Gastrocnemius medialis (tissue), 4 donors: ENCODE measurements at regions not wholly inside any gene's neighbourhood (a gene's known extent, or its start where the extent isn't known, plus 50 kb on each side); places are given as distances from the start of the nearest gene placed in this dataset.

Experiments used
- ATAC-seq, 2 donors: fragments of 150-250 bp; one replicate each; pipeline ENCODE4 v1.9.1; 2016
- DNase-seq, 2 donors: peaks; one replicate each; pipeline ENCODE4 v3.0.0-alpha.2; 2019
- H3K27ac ChIP-seq, 4 donors: fragments of 200-600 bp; sonication (generic); 1 replicate in 1 of 4; 2 replicates in 3 of 4; pipeline ENCODE4 v1.5.1; 2016 to 2018; ENCODE audit warnings: mild to moderate bottlenecking in 2 of 4, moderate library complexity in 1 of 4
- H3K27me3 ChIP-seq, 3 donors: fragments of 200-600 bp; sonication (generic) in 2 of 3; 1 replicate in 1 of 3; 2 replicates in 2 of 3; pipeline versions ENCODE4 v1.5.1 to v1.6.0; 2016 to 2019; ENCODE audit warnings: mild to moderate bottlenecking in 1 of 3, moderate library complexity in 1 of 3
- H3K36me3 ChIP-seq, 2 donors: fragments of 200-600 bp; sonication (generic) in 1 of 2; one replicate each; pipeline ENCODE4 v1.5.1; 2017 to 2018
- H3K4me1 ChIP-seq, 2 donors: fragments of 200-600 bp; sonication (generic) in 1 of 2; one replicate each; pipeline ENCODE4 v1.5.1; 2016 to 2017; ENCODE audit warnings: mild to moderate bottlenecking in 2 of 2
- H3K4me3 ChIP-seq, 4 donors: fragments of 200-600 bp; sonication (generic) in 3 of 4; 1 replicate in 1 of 4; 2 replicates in 3 of 4; pipeline ENCODE4 v1.5.1; 2016 to 2019; ENCODE audit warnings: mild to moderate bottlenecking in 2 of 4
- H3K9me3 ChIP-seq, 3 donors: fragments of 200-600 bp; sonication (generic) in 2 of 3; 1 replicate in 1 of 3; 2 replicates in 2 of 3; pipeline ENCODE4 v1.5.1; 2016 to 2019
- CTCF ChIP-seq, 5 experiments: fragments of 450-650 bp in 3 of 5; fragments of 200-600 bp in 2 of 5; sonication (generic) in 2 of 5; IDR thresholded peaks in 4 of 5; conservative IDR thresholded peaks in 1 of 5; 1 replicate in 4 of 5; 2 replicates in 1 of 5; pipeline ENCODE4 v1.5.1; 2016 to 2019; ENCODE audit warnings: antibody characterized with exemption in 5 of 5, mild to moderate bottlenecking in 3 of 5, moderate library complexity in 3 of 5
- POLR2A ChIP-seq, 2 donors: fragments of 450-650 bp; IDR thresholded peaks; one replicate each; pipeline ENCODE4 v1.6.1; 2017; ENCODE audit warnings: antibody characterized with exemption in 2 of 2, mild to moderate bottlenecking in 2 of 2, moderate library complexity in 2 of 2
- in situ Hi-C, 4 donors: fragments of 200-750 bp; cut with MboI; loops; one replicate each; pipeline versions ENCODE4 v1.15.0 to v1.8.0; 2017; ENCODE audit warnings: low sequenced_read_pairs in 4 of 4
- intact Hi-C: fragments of 100-400 bp; cut with DNase I; formaldehyde crosslinking; loops from one replicate; pipeline ENCODE4 v1.15.1; 2023; ENCODE audit warnings: low total_unique reads

DNA sequence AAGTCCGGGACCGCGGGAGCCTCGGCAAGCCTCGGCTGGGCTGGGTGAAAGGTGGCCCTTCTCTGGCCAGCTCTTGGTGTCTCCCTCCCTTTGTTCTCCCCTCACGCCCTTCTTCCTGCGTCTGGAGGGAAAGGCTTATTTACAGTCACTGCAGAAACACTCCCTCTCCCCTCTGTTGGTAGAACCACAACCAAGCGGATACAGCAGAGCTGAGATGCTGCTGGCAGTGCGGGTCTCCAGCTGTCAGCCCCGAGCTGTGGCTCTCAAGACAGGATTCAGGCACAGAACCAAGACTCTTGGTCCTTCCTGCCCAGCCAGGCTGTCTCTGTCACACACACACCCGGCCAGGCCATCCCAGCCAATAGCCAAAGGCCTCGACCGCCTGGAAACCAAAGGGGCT lies 133.3 kb downstream of the ENGASE start:
- Histone ChIP-seq H3K4me3 (no peak overlapping the region), H3K27me3 (peaks cover 6 to 30% (median 28%) of the 10 kb centered on the region in 3 donors), H3K9me3 (no peaks in the 10 kb centered on the region), H3K27ac (no peak overlapping the region), H3K4me1 (no peaks in the 10 kb centered on the region), H3K36me3 (no peaks in the 10 kb centered on the region)
- intact Hi-C loops (no loop called here), in situ Hi-C loops (no loop called here)
- DNase-seq = no peak
- ATAC-seq = no peak
- TF ChIP-seq CTCF (IDR thresholded peaks at IDR 0.05 in 4 of 5, conservative IDR thresholded peaks at IDR 0.05 in 1 of 5) (no peak), POLR2A (IDR thresholded peaks at IDR 0.05) (no peak)

DNA sequence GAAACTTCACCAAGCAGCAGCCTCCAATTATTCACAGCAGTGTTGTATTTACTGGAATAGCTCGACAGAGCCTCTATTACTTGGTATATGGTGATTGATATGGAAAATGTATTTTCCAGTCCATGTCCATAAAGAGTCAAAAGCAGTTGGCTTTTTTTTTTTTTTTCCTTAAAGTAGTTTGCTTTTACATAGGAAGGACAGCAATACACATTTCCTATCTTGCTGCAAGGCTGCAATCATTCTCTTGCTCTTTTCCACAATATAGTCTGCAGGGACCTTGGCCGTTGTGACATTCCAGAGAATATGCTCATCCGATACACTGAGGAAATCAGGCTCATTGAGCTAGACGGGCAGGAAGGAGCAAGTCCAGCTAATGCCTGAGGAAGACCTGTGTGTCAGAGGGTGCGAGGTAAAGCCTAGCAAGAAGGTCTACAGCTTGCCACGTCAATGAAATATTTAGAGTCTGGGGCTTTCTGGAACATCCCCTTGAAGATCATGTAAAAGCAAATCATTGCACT lies 131.1 kb downstream of the ENGASE start:
- intact Hi-C loops (no loop called here), in situ Hi-C loops (no loop called here)
- TF ChIP-seq CTCF (IDR thresholded peaks at IDR 0.05 in 4 of 5, conservative IDR thresholded peaks at IDR 0.05 in 1 of 5) = no peak
- no peak for TF ChIP-seq POLR2A (IDR thresholded peaks at IDR 0.05)
- no peaks in the 10 kb centered on the region for H3K36me3 ChIP-seq
- DNase-seq (no peak), ATAC-seq (no peak)
- H3K9me3 ChIP-seq = no peaks in the 10 kb centered on the region
- H3K27me3 ChIP-seq = peaks cover 21 to 37% (median 34%) of the 10 kb centered on the region in 3 donors
- H3K4me1 ChIP-seq = no peaks in the 10 kb centered on the region
- no peak overlapping the region for H3K27ac ChIP-seq
- no peak overlapping the region for H3K4me3 ChIP-seq

DNA sequence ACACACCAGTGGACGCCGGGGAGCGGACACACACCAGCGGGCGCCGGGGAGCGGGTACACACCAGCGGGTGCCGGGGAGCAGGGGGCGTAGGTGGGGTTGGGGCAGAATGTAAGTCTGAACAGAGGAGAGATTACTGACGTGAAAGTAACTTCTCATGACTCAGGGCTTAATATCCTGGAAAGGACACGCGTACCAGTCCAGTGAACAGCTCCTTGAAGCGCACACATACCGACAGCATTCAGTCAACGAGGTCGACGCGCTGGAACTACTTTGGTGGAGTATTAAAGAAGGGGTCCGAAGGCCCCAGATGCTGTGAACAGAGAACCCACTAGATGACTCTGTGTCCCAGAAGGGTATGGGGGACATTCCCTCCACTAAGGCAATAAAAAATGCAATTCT lies 129.6 kb downstream of the ENGASE start:
- ATAC-seq = no peak
- no peaks in the 10 kb centered on the region for H3K9me3 ChIP-seq
- H3K4me3 ChIP-seq = no peak overlapping the region
- no peaks in the 10 kb centered on the region for H3K4me1 ChIP-seq
- H3K27me3 ChIP-seq = peaks cover 31 to 41% (median 34%) of the 10 kb centered on the region in 3 donors
- no peaks in the 10 kb centered on the region for H3K36me3 ChIP-seq
- intact Hi-C loops (no loop called here), in situ Hi-C loops (no loop called here)
- TF ChIP-seq POLR2A (IDR thresholded peaks at IDR 0.05) (no peak), CTCF (IDR thresholded peaks at IDR 0.05 in 4 of 5, conservative IDR thresholded peaks at IDR 0.05 in 1 of 5) (no peak)
- no peak for DNase-seq
- no peak overlapping the region for H3K27ac ChIP-seq

- Histone ChIP-seq H3K4me3 (no peak overlapping the region), H3K4me1 (no peaks in the 10 kb centered on the region), H3K9me3 (no peaks in the 10 kb centered on the region), H3K27me3 (peaks cover 30 to 42% (median 39%) of the 10 kb centered on the region in 3 donors), H3K36me3 (no peaks in the 10 kb centered on the region), H3K27ac (no peak overlapping the region)
- in situ Hi-C loops (no loop called here), intact Hi-C loops (no loop called here)
- TF ChIP-seq POLR2A (IDR thresholded peaks at IDR 0.05) (no peak), CTCF (IDR thresholded peaks at IDR 0.05 in 4 of 5, conservative IDR thresholded peaks at IDR 0.05 in 1 of 5) (no peak)
- no peak for DNase-seq
- ATAC-seq = no peak
Observed at GRCh38 chr17:79203657-79204056, 129.0 kb downstream of the ENGASE start.

GRCh38 chr17:79203016-79203415 lies 128.4 kb downstream of the ENGASE start:
- intact Hi-C loops (no loop called here), in situ Hi-C loops (no loop called here)
- Histone ChIP-seq H3K36me3 (no peaks in the 10 kb centered on the region), H3K27ac (no peak overlapping the region), H3K9me3 (no peaks in the 10 kb centered on the region), H3K27me3 (peaks cover 36 to 44% (median 39%) of the 10 kb centered on the region in 3 donors), H3K4me3 (no peak overlapping the region), H3K4me1 (no peaks in the 10 kb centered on the region)
- ATAC-seq = no peak
- DNase-seq = no peak
- no peak for TF ChIP-seq POLR2A (IDR thresholded peaks at IDR 0.05)
- no peak for TF ChIP-seq CTCF (IDR thresholded peaks at IDR 0.05 in 4 of 5, conservative IDR thresholded peaks at IDR 0.05 in 1 of 5)
